Adrenal gland (tissue), 9 donors: ENCODE measurements at regions not wholly inside any gene's neighbourhood (a gene's known extent, or its start where the extent isn't known, plus 50 kb on each side); places are given as distances from the start of the nearest gene placed in this dataset.

Experiments used
- DNase-seq, 7 donors: peaks; one replicate each; pipeline ENCODE4 v3.0.0-alpha.2; 2019 to 2020
- H3K27ac ChIP-seq, 5 donors: fragments of 200-600 bp; sonication (generic) in 4 of 5; 1 replicate in 3 of 5; 2 replicates in 2 of 5; pipeline versions ENCODE4 v1.5.1 to v1.8.0; 2016 to 2020; ENCODE audit warnings: mild to moderate bottlenecking in 1 of 5
- H3K27me3 ChIP-seq: fragments of 200-600 bp; 2 replicates; pipeline ENCODE4 v1.8.0; 2021
- H3K36me3 ChIP-seq, 2 donors: fragments of 200-600 bp; replicated peaks in 1 of 2; 1 replicate in 1 of 2; 2 replicates in 1 of 2; pipeline versions ENCODE4 v1.5.1 to v1.8.0; 2018 to 2022
- H3K4me1 ChIP-seq, 2 donors: fragments of 200-600 bp; replicated peaks in 1 of 2; 1 replicate in 1 of 2; 2 replicates in 1 of 2; pipeline versions ENCODE4 v1.5.1 to v1.8.0; 2018 to 2021
- H3K4me3 ChIP-seq, 4 donors: fragments of 200-600 bp; sonication (generic) in 3 of 4; one replicate each; pipeline ENCODE4 v1.5.1; 2016 to 2018
- H3K9me3 ChIP-seq, 3 donors: fragments of 200-600 bp; sonication (generic) in 1 of 3; replicated peaks in 1 of 3; 1 replicate in 2 of 3; 2 replicates in 1 of 3; pipeline versions ENCODE4 v1.5.1 to v1.8.0; 2016 to 2021
- CTCF ChIP-seq, 6 experiments: fragments of 450-650 bp in 4 of 6; fragments of 200-600 bp in 2 of 6; sonication (generic) in 1 of 6; IDR thresholded peaks; 1 replicate in 5 of 6; 2 replicates in 1 of 6; pipeline versions ENCODE4 v1.5.1 to v1.8.0; 2016 to 2021; ENCODE audit warnings: antibody characterized with exemption in 6 of 6, mild to moderate bottlenecking in 2 of 6, moderate library complexity in 1 of 6
- POLR2A ChIP-seq, 2 donors: fragments of 450-650 bp; IDR thresholded peaks; one replicate each; pipeline ENCODE4 v1.6.1; 2017; ENCODE audit warnings: antibody characterized with exemption in 2 of 2, mild to moderate bottlenecking in 2 of 2, moderate library complexity in 1 of 2
- WGBS, 4 donors: extraction: QIAGEN DNeasy Blood & Tissue Kit in 2 of 4; methylation state at CpG; one replicate each; pipeline versions ENCODE4 v1.1.5 to v1.1.7; 2013 to 2017; 5-methylcytosine and 5-hydroxymethylcytosine counted together
- intact Hi-C, 2 donors: fragments of 100-400 bp; cut with DNase I; formaldehyde crosslinking; loops; one replicate each; pipeline versions ENCODE4 v1.14.1 to v1.15.0; 2022 to 2023
- donor health status: healthy with polysubstance abuse.
- donor health status: Bipolar disorder and iron deficiency.
- donor health status: DM: yes; HTN: yes; CAD: no.
- donor health status: DM: no; HTN: no; CAD: no.
- donor health status: DM: no; HTN: no; CAD: no.

GRCh38 chr9:86682240-86682639 lies 265.1 kb downstream of the GAS1 start:
- H3K27me3 ChIP-seq: no peaks in the 10 kb centered on the region
- no peaks in the 10 kb centered on the region for H3K36me3 ChIP-seq
- H3K4me1 ChIP-seq: no peaks in the 10 kb centered on the region
- no peak for DNase-seq
- TF ChIP-seq POLR2A (IDR thresholded peaks at IDR 0.05): no peak
- TF ChIP-seq CTCF (IDR thresholded peaks at IDR 0.05): no peak
- WGBS, 4 donors: 76 to 83% (median 78%) methylated on average over 8 of the region's 8 CpGs
- no peaks in the 10 kb centered on the region for H3K9me3 ChIP-seq
- no peak overlapping the region for H3K27ac ChIP-seq
- no peak overlapping the region for H3K4me3 ChIP-seq
- intact Hi-C loops: no loop called here

- Histone ChIP-seq H3K27ac (no peak overlapping the region), H3K27me3 (no peaks in the 10 kb centered on the region), H3K4me1 (no peaks in the 10 kb centered on the region), H3K9me3 (no peaks in the 10 kb centered on the region), H3K36me3 (no peaks in the 10 kb centered on the region), H3K4me3 (no peak overlapping the region)
- 67 to 82% (median 73%) methylated on average over 2 of the region's 2 CpGs for WGBS, 4 donors
- intact Hi-C loops: no loop called here
- no peak for TF ChIP-seq CTCF (IDR thresholded peaks at IDR 0.05)
- no peak for TF ChIP-seq POLR2A (IDR thresholded peaks at IDR 0.05)
- no peak for DNase-seq
Measured at GRCh38 chr9:86679909-86680308, 267.4 kb downstream of the GAS1 start.

GRCh38 chr9:86676396-86676795 lies 270.9 kb downstream of the GAS1 start:
- no peak overlapping the region for H3K4me3 ChIP-seq
- no peaks in the 10 kb centered on the region for H3K27me3 ChIP-seq
- no peaks in the 10 kb centered on the region for H3K36me3 ChIP-seq
- no peaks in the 10 kb centered on the region for H3K9me3 ChIP-seq
- no peak for DNase-seq
- no peaks in the 10 kb centered on the region for H3K4me1 ChIP-seq
- TF ChIP-seq POLR2A (IDR thresholded peaks at IDR 0.05) (no peak), CTCF (IDR thresholded peaks at IDR 0.05) (no peak)
- 73 to 87% (median 84%) methylated on average over 2 of the region's 2 CpGs for WGBS, 4 donors
- intact Hi-C loops: no loop called here
- H3K27ac ChIP-seq: no peak overlapping the region

- Histone ChIP-seq H3K36me3 (no peaks in the 10 kb centered on the region), H3K4me3 (no peak overlapping the region), H3K9me3 (no peaks in the 10 kb centered on the region), H3K27ac (no peak overlapping the region), H3K27me3 (no peaks in the 10 kb centered on the region), H3K4me1 (no peaks in the 10 kb centered on the region)
- DNase-seq: no peak
- intact Hi-C loops: no loop called here
- 83 to 93% (median 86%) methylated on average over 5 of the region's 5 CpGs for WGBS, 4 donors
- TF ChIP-seq POLR2A (IDR thresholded peaks at IDR 0.05): no peak
- TF ChIP-seq CTCF (IDR thresholded peaks at IDR 0.05): no peak
Measured at GRCh38 chr9:86675805-86676204, 271.5 kb downstream of the GAS1 start.
